ENCODE measurements at regions not wholly inside any gene's neighbourhood (a gene's known extent, or its start where the extent isn't known, plus 50 kb on each side); places are given as distances from the start of the nearest gene placed in this dataset.
"Not testable (repeated sequence)": the region's sequence is repeated elsewhere in the genome, so short reads cannot be mapped to it uniquely, and the experiment has no call there.

GRCh38 chr2:236644502-236644911, 74.9 kb downstream of the ACKR3 start:
- Mint-ChIP-seq H3K27ac (no peak overlapping the region), H3K9me3 (ENCODE audit: low read depth) (peaks cover 1% of the 10 kb centered on the region), H3K36me3 (peaks cover 3% of the 10 kb centered on the region), H3K27me3 (peaks cover 9% of the 10 kb centered on the region), H3K4me1 (ENCODE audit: low read depth) (no peaks in the 10 kb centered on the region), H3K4me3 (no peak overlapping the region)

GRCh38 chr2:236645141-236645540, 75.5 kb downstream of the ACKR3 start:
- H3K27me3 Mint-ChIP-seq = peaks cover 10% of the 10 kb centered on the region
- H3K27ac Mint-ChIP-seq; H3K4me3 Mint-ChIP-seq; H3K36me3 Mint-ChIP-seq; H3K4me1 Mint-ChIP-seq (ENCODE audit: low read depth); H3K9me3 Mint-ChIP-seq (ENCODE audit: low read depth): not testable (repeated sequence)

- Mint-ChIP-seq H3K36me3 (peaks cover 5% of the 10 kb centered on the region), H3K4me1 (ENCODE audit: low read depth) (no peaks in the 10 kb centered on the region), H3K27me3 (peaks cover 10% of the 10 kb centered on the region), H3K4me3 (no peak overlapping the region), H3K27ac (no peak overlapping the region), H3K9me3 (ENCODE audit: low read depth) (peaks cover 9% of the 10 kb centered on the region)
Measured at GRCh38 chr2:236646441-236646840, 76.8 kb downstream of the ACKR3 start.

- no peaks in the 10 kb centered on the region for H3K4me1 Mint-ChIP-seq (ENCODE audit: low read depth)
- peaks cover 9% of the 10 kb centered on the region for H3K9me3 Mint-ChIP-seq (ENCODE audit: low read depth)
- no peak overlapping the region for H3K4me3 Mint-ChIP-seq
- no peak overlapping the region for H3K27ac Mint-ChIP-seq
- H3K27me3 Mint-ChIP-seq = peaks cover 7% of the 10 kb centered on the region
- peaks cover 2% of the 10 kb centered on the region for H3K36me3 Mint-ChIP-seq
Measured at GRCh38 chr2:236646871-236647270, 77.2 kb downstream of the ACKR3 start.

- Mint-ChIP-seq H3K36me3 (peaks cover 2% of the 10 kb centered on the region), H3K27ac (no peak overlapping the region), H3K27me3 (peaks cover 7% of the 10 kb centered on the region), H3K9me3 (ENCODE audit: low read depth) (peaks cover 9% of the 10 kb centered on the region), H3K4me1 (ENCODE audit: low read depth) (no peaks in the 10 kb centered on the region), H3K4me3 (no peak overlapping the region)
Measured at GRCh38 chr2:236647621-236648020, 78.0 kb downstream of the ACKR3 start.

- Mint-ChIP-seq H3K27ac (no peak overlapping the region), H3K36me3 (peaks cover 2% of the 10 kb centered on the region), H3K9me3 (ENCODE audit: low read depth) (peaks cover 9% of the 10 kb centered on the region)
Measured at GRCh38 chr2:236653863-236654262, 84.2 kb downstream of the ACKR3 start.

GRCh38 chr2:236654496-236654895, 84.9 kb downstream of the ACKR3 start:
- H3K36me3 Mint-ChIP-seq = peaks cover 2% of the 10 kb centered on the region
- H3K9me3 Mint-ChIP-seq (ENCODE audit: low read depth) = peaks cover 7% of the 10 kb centered on the region
- peaks cover 7% of the 10 kb centered on the region for H3K27me3 Mint-ChIP-seq
- no peaks in the 10 kb centered on the region for H3K4me1 Mint-ChIP-seq (ENCODE audit: low read depth)
- H3K27ac Mint-ChIP-seq = no peak overlapping the region
- no peak overlapping the region for H3K4me3 Mint-ChIP-seq

More at GRCh38 chr2:236653863-236654262, 84.2 kb downstream of the ACKR3 start:
- no peaks in the 10 kb centered on the region for H3K4me1 Mint-ChIP-seq (ENCODE audit: low read depth)
- peaks cover 7% of the 10 kb centered on the region for H3K27me3 Mint-ChIP-seq
- no peak overlapping the region for H3K4me3 Mint-ChIP-seq

- H3K4me3 Mint-ChIP-seq = no peak overlapping the region
- no peaks in the 10 kb centered on the region for H3K4me1 Mint-ChIP-seq (ENCODE audit: low read depth)
- H3K36me3 Mint-ChIP-seq = no peaks in the 10 kb centered on the region
- peaks cover 7% of the 10 kb centered on the region for H3K27me3 Mint-ChIP-seq
- H3K9me3 Mint-ChIP-seq (ENCODE audit: low read depth) = no peaks in the 10 kb centered on the region
- H3K27ac Mint-ChIP-seq = no peak overlapping the region
Measured at GRCh38 chr2:236656166-236656565, 86.5 kb downstream of the ACKR3 start.

- Mint-ChIP-seq H3K36me3 (no peaks in the 10 kb centered on the region), H3K4me3 (no peak overlapping the region), H3K27ac (no peak overlapping the region), H3K27me3 (peaks cover 7% of the 10 kb centered on the region), H3K9me3 (ENCODE audit: low read depth) (no peaks in the 10 kb centered on the region), H3K4me1 (ENCODE audit: low read depth) (no peaks in the 10 kb centered on the region)
Measured at GRCh38 chr2:236656721-236657120, 87.1 kb downstream of the ACKR3 start.

- peaks cover 7% of the 10 kb centered on the region for H3K27me3 Mint-ChIP-seq
- no peaks in the 10 kb centered on the region for H3K4me1 Mint-ChIP-seq (ENCODE audit: low read depth)
- H3K9me3 Mint-ChIP-seq (ENCODE audit: low read depth) = no peaks in the 10 kb centered on the region
- H3K36me3 Mint-ChIP-seq = no peaks in the 10 kb centered on the region
- H3K4me3 Mint-ChIP-seq = no peak overlapping the region
- no peak overlapping the region for H3K27ac Mint-ChIP-seq
Measured at GRCh38 chr2:236657215-236657614, 87.6 kb downstream of the ACKR3 start.

GRCh38 chr2:236657801-236658200, 88.2 kb downstream of the ACKR3 start:
- Mint-ChIP-seq H3K4me3 (no peak overlapping the region), H3K27me3 (peaks cover 7% of the 10 kb centered on the region), H3K9me3 (ENCODE audit: low read depth) (no peaks in the 10 kb centered on the region), H3K27ac (no peak overlapping the region), H3K36me3 (no peaks in the 10 kb centered on the region), H3K4me1 (ENCODE audit: low read depth) (no peaks in the 10 kb centered on the region)

- Mint-ChIP-seq H3K9me3 (ENCODE audit: low read depth) (no peaks in the 10 kb centered on the region), H3K27me3 (peaks cover 10% of the 10 kb centered on the region)
Measured at GRCh38 chr2:236658974-236659757, 89.5 kb downstream of the ACKR3 start.

GRCh38 chr2:236659758-236660150, 90.1 kb downstream of the ACKR3 start:
- H3K36me3 Mint-ChIP-seq = no peaks in the 10 kb centered on the region

More at GRCh38 chr2:236658974-236659757, 89.5 kb downstream of the ACKR3 start:
- Mint-ChIP-seq H3K36me3 (no peaks in the 10 kb centered on the region), H3K4me3 (no peak overlapping the region), H3K27ac (no peak overlapping the region), H3K4me1 (ENCODE audit: low read depth) (no peaks in the 10 kb centered on the region)

GRCh38 chr2:236661061-236661761, 91.6 kb downstream of the ACKR3 start:
- no peak overlapping the region for H3K4me3 Mint-ChIP-seq
- peaks cover 11% of the 10 kb centered on the region for H3K27me3 Mint-ChIP-seq
- H3K4me1 Mint-ChIP-seq (ENCODE audit: low read depth) = no peaks in the 10 kb centered on the region
- peaks cover 3% of the 10 kb centered on the region for H3K9me3 Mint-ChIP-seq (ENCODE audit: low read depth)
- no peak overlapping the region for H3K27ac Mint-ChIP-seq
- peaks cover under 1% of the 10 kb centered on the region for H3K36me3 Mint-ChIP-seq

More at GRCh38 chr2:236659758-236660150, 90.1 kb downstream of the ACKR3 start:
- H3K4me1 Mint-ChIP-seq (ENCODE audit: low read depth) = no peaks in the 10 kb centered on the region
- H3K27me3 Mint-ChIP-seq = peaks cover 11% of the 10 kb centered on the region
- H3K27ac Mint-ChIP-seq = no peak overlapping the region
- no peaks in the 10 kb centered on the region for H3K9me3 Mint-ChIP-seq (ENCODE audit: low read depth)
- no peak overlapping the region for H3K4me3 Mint-ChIP-seq

GRCh38 chr2:236661762-236662110, 92.1 kb downstream of the ACKR3 start:
- no peak overlapping the region for H3K27ac Mint-ChIP-seq
- H3K36me3 Mint-ChIP-seq = peaks cover 3% of the 10 kb centered on the region
- peaks cover 11% of the 10 kb centered on the region for H3K27me3 Mint-ChIP-seq
- H3K9me3 Mint-ChIP-seq (ENCODE audit: low read depth) = peaks cover 6% of the 10 kb centered on the region
- no peak overlapping the region for H3K4me3 Mint-ChIP-seq
- H3K4me1 Mint-ChIP-seq (ENCODE audit: low read depth) = no peaks in the 10 kb centered on the region
